Brain microvascular endothelial cell (primary cell): ENCODE measurements at regions not wholly inside any gene's neighbourhood (a gene's known extent, or its start where the extent isn't known, plus 50 kb on each side); places are given as distances from the start of the nearest gene placed in this dataset.
A peak's percentile ranks its signal among the peaks of the same experiment; 100 is the strongest.

ENCODE experiments used
- DNase-seq: peaks from one replicate; pipeline ENCODE4 v3.0.0-alpha.2; 2020
- H3K27ac ChIP-seq: fragments of 250-450 bp; sonication (Bioruptor Pico); 2 replicates; pipeline ENCODE4 v1.5.1; 2020; ENCODE audit warnings: mild to moderate bottlenecking, moderate library complexity
- H3K27me3 ChIP-seq: fragments of 250-450 bp; sonication (Bioruptor Pico); replicated peaks from 2 replicates; pipeline ENCODE4 v1.5.1; 2020; ENCODE audit warnings: mild to moderate bottlenecking
- H3K36me3 ChIP-seq: fragments of 250-450 bp; sonication (Bioruptor Pico); replicated peaks from 2 replicates; pipeline ENCODE4 v1.5.1; 2020; ENCODE audit warnings: mild to moderate bottlenecking
- H3K4me3 ChIP-seq: 2 replicates; pipeline ENCODE4 v1.5.1; 2011; ENCODE audit warnings: low read depth, mild to moderate bottlenecking, control low read depth, low read length, moderate library complexity
- in situ Hi-C: cut with HindIII; loops from 2 replicates; pipeline ENCODE4 v1.10.0; 2017; ENCODE audit warnings: low sequenced_read_pairs, low pct_ligation_motif_present
- TF ChIP-seq, protein P1 (sequence below): IDR thresholded peaks from 2 replicates; pipeline ENCODE4 v1.5.1; 2011; ENCODE audit warnings: low read depth, mild to moderate bottlenecking, moderate library complexity, low read length, control low read depth, inconsistent platforms; ENCODE audit errors: missing control alignments

- in situ Hi-C loops: no loop called here
- no peaks in the 10 kb centered on the region for H3K36me3 ChIP-seq
- no peaks in the 10 kb centered on the region for H3K27me3 ChIP-seq
- TF ChIP-seq, protein P1, sequence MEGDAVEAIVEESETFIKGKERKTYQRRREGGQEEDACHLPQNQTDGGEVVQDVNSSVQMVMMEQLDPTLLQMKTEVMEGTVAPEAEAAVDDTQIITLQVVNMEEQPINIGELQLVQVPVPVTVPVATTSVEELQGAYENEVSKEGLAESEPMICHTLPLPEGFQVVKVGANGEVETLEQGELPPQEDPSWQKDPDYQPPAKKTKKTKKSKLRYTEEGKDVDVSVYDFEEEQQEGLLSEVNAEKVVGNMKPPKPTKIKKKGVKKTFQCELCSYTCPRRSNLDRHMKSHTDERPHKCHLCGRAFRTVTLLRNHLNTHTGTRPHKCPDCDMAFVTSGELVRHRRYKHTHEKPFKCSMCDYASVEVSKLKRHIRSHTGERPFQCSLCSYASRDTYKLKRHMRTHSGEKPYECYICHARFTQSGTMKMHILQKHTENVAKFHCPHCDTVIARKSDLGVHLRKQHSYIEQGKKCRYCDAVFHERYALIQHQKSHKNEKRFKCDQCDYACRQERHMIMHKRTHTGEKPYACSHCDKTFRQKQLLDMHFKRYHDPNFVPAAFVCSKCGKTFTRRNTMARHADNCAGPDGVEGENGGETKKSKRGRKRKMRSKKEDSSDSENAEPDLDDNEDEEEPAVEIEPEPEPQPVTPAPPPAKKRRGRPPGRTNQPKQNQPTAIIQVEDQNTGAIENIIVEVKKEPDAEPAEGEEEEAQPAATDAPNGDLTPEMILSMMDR: no peak
- H3K4me3 ChIP-seq: no peak overlapping the region
- H3K27ac ChIP-seq: no peak overlapping the region
- DNase-seq: no peak
These were observed 219.8 kb upstream of the BMPER start for GRCh38 chr7:33685503-33685902.

GRCh38 chr7:33685981-33686683 is 219.2 kb upstream of the BMPER start:
- Histone ChIP-seq H3K27ac (no peak overlapping the region), H3K4me3 (no peak overlapping the region), H3K27me3 (no peaks in the 10 kb centered on the region), H3K36me3 (no peaks in the 10 kb centered on the region)
- TF ChIP-seq, protein P1: no peak
- no peak for DNase-seq
- in situ Hi-C loops: no loop called here

GRCh38 chr7:33687625-33688024 is 217.7 kb upstream of the BMPER start:
- in situ Hi-C loops: no loop called here
- TF ChIP-seq, protein P1: no peak
- no peak overlapping the region for H3K27ac ChIP-seq
- no peak overlapping the region for H3K4me3 ChIP-seq
- H3K27me3 ChIP-seq: no peaks in the 10 kb centered on the region
- DNase-seq: no peak
- H3K36me3 ChIP-seq: no peaks in the 10 kb centered on the region

GRCh38 chr7:33691180-33691579 is 214.2 kb upstream of the BMPER start:
- DNase-seq: no peak
- Histone ChIP-seq H3K36me3 (no peaks in the 10 kb centered on the region), H3K4me3 (no peak overlapping the region), H3K27me3 (no peaks in the 10 kb centered on the region), H3K27ac (no peak overlapping the region)
- TF ChIP-seq, protein P1: no peak
- in situ Hi-C loops: no loop called here

DNA sequence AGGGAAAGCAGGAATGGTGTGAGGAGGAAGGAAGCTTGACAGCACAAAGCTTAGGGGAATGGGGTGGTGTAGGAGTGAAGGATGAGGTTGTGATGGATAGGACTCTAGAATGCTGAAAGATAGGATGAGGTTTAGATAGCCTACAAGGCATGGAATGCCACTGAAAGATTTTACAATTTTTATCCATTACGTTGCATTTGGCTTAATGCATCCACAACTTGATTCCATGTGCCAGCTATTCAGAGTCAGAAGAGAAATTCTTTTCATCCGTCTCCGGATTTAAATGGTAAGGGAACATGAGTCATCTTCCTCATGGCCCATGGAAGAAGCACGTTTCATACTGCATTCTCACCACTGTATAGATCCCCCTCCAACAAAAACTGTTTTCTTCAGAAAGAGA is 212.4 kb upstream of the BMPER start:
- no peaks in the 10 kb centered on the region for H3K27me3 ChIP-seq
- no peak overlapping the region for H3K4me3 ChIP-seq
- TF ChIP-seq, protein P1: no peak
- in situ Hi-C loops: no loop called here
- DNase-seq: peak; percentile 62
- no peaks in the 10 kb centered on the region for H3K36me3 ChIP-seq
- H3K27ac ChIP-seq: peak overlapping the region; percentile 2

DNA sequence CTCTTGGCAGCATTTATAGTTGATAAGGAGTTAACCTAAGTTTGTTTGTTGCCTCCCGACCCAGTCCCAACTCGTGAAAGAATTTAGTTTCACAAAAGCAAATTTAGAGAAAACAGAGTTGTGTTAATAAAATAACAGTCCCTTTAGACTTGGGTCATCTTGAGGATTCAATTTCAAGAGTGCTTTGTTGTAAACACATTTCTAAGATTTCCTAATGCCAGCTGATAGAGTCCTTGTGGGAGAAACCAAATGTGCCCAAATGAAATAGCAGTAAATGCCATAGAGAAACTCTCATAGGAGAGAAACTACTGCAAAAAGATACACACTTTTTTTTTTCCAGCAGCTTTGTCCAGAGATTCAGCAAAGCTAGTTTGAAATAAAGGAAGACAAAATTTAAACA is 211.3 kb upstream of the BMPER start:
- DNase-seq: no peak
- Histone ChIP-seq H3K27me3 (no peaks in the 10 kb centered on the region), H3K27ac (no peak overlapping the region), H3K4me3 (no peak overlapping the region), H3K36me3 (no peaks in the 10 kb centered on the region)
- in situ Hi-C loops: no loop called here
- TF ChIP-seq, protein P1: no peak
